Putamen (tissue), 1 donor: ENCODE measurements at regions not wholly inside any gene's neighbourhood (a gene's known extent, or its start where the extent isn't known, plus 50 kb on each side); places are given as distances from the start of the nearest gene placed in this dataset.
"Not testable (repeated sequence)": the region's sequence is repeated elsewhere in the genome, so short reads cannot be mapped to it uniquely, and the experiment has no call there.

Source experiments
- DNase-seq: peaks from one replicate; pipeline ENCODE4 v3.0.0-alpha.2; 2016; ENCODE audit warnings: low spot score

- no peak for DNase-seq
Observed at GRCh38 chr5:35561396-35561795, 56.3 kb upstream of the SPEF2 start.

- no peak for DNase-seq
Observed at GRCh38 chr5:35557748-35558147, 59.9 kb upstream of the SPEF2 start.

GRCh38 chr5:35557199-35557598 is 60.5 kb upstream of the SPEF2 start:
- no peak for DNase-seq

GRCh38 chr5:35554016-35554415 is 63.6 kb upstream of the SPEF2 start:
- DNase-seq, result no peak

- DNase-seq, result no peak
Observed at GRCh38 chr5:35545190-35545589, 72.5 kb upstream of the SPEF2 start.

- no peak for DNase-seq
Observed at GRCh38 chr5:35543408-35543807, 74.3 kb upstream of the SPEF2 start.

- DNase-seq, result no peak
Observed at GRCh38 chr5:35540002-35540401, 77.7 kb upstream of the SPEF2 start.

- no peak for DNase-seq
Observed at GRCh38 chr5:35538198-35538931, 79.3 kb upstream of the SPEF2 start.

GRCh38 chr5:35533156-35533555 is 84.5 kb upstream of the SPEF2 start:
- no peak for DNase-seq

- DNase-seq, result not testable (repeated sequence)
Observed at GRCh38 chr5:35531553-35531952, 86.1 kb upstream of the SPEF2 start.

- DNase-seq, result no peak
Observed at GRCh38 chr5:35518104-35518503, 99.6 kb upstream of the SPEF2 start.

GRCh38 chr5:35516271-35516670 is 101.4 kb upstream of the SPEF2 start:
- DNase-seq, result no peak

- no peak for DNase-seq
Observed at GRCh38 chr5:35513612-35514011, 104.1 kb upstream of the SPEF2 start.

GRCh38 chr5:35502206-35502605 is 115.5 kb upstream of the SPEF2 start:
- no peak for DNase-seq

- DNase-seq, result no peak
Observed at GRCh38 chr5:35488791-35489190, 128.9 kb upstream of the SPEF2 start.

GRCh38 chr5:35488055-35488454 is 129.6 kb upstream of the SPEF2 start:
- DNase-seq, result no peak

- DNase-seq, result no peak
Observed at GRCh38 chr5:35487233-35488025, 130.2 kb upstream of the SPEF2 start.

GRCh38 chr5:35485487-35485886 is 132.2 kb upstream of the SPEF2 start:
- no peak for DNase-seq

GRCh38 chr5:35484241-35484640 is 133.4 kb upstream of the SPEF2 start:
- no peak for DNase-seq

- DNase-seq, result no peak
Observed at GRCh38 chr5:35483780-35484179, 133.9 kb upstream of the SPEF2 start.

- DNase-seq, result no peak
Observed at GRCh38 chr5:35483191-35483590, 134.5 kb upstream of the SPEF2 start.

GRCh38 chr5:35482167-35482755 is 135.4 kb upstream of the SPEF2 start:
- DNase-seq, result no peak
